Activated naive CD8-positive, alpha-beta T cell treated with anti-CD3 and anti-CD28 coated beads, Interleukin-2, amount 50 U/mL, for 24 hours (primary cell): ENCODE measurements at regions not wholly inside any gene's neighbourhood (a gene's known extent, or its start where the extent isn't known, plus 50 kb on each side); places are given as distances from the start of the nearest gene placed in this dataset.

Experiments
- ATAC-seq: fragments of 150-1000 bp; cut with Tn5 transposase; one replicate; pipeline ENCODE4 v1.10.0; 2021
- DNase-seq: peaks from one replicate; pipeline ENCODE4 v3.0.0; 2021
- H3K27ac Mint-ChIP-seq: one replicate; pipeline ENCODE4 v1.8.0; 2021; ENCODE audit warnings: mild to moderate bottlenecking, mixed read lengths
- H3K27me3 Mint-ChIP-seq: one replicate; pipeline ENCODE4 v1.8.0; 2021; ENCODE audit warnings: mixed read lengths
- H3K36me3 Mint-ChIP-seq: one replicate; pipeline ENCODE4 v1.8.0; 2021; ENCODE audit warnings: low read depth, mixed read lengths
- H3K4me1 Mint-ChIP-seq: one replicate; pipeline ENCODE4 v1.8.0; 2021; ENCODE audit warnings: mixed read lengths
- H3K4me3 Mint-ChIP-seq: one replicate; pipeline ENCODE4 v1.8.0; 2021; ENCODE audit warnings: mild to moderate bottlenecking, moderate library complexity, mixed read lengths
- H3K9me3 Mint-ChIP-seq: one replicate; pipeline ENCODE4 v1.8.0; 2021; ENCODE audit warnings: mixed read lengths

- Mint-ChIP-seq H3K9me3 (peaks cover 7% of the 10 kb centered on the region), H3K4me1 (no peaks in the 10 kb centered on the region), H3K27me3 (no peaks in the 10 kb centered on the region), H3K27ac (no peak overlapping the region), H3K36me3 (no peaks in the 10 kb centered on the region), H3K4me3 (no peak overlapping the region)
- DNase-seq (no peak), ATAC-seq (no peak)
Measured at GRCh38 chr5:15334551-15335266, 165.3 kb upstream of the FBXL7 start.

- H3K4me1 Mint-ChIP-seq: no peaks in the 10 kb centered on the region
- no peaks in the 10 kb centered on the region for H3K36me3 Mint-ChIP-seq
- peaks cover 7% of the 10 kb centered on the region for H3K9me3 Mint-ChIP-seq
- H3K27me3 Mint-ChIP-seq: no peaks in the 10 kb centered on the region
- no peak overlapping the region for H3K4me3 Mint-ChIP-seq
- DNase-seq: no peak
- no peak for ATAC-seq
- no peak overlapping the region for H3K27ac Mint-ChIP-seq
Measured at GRCh38 chr5:15333091-15333490, 166.9 kb upstream of the FBXL7 start.

- no peaks in the 10 kb centered on the region for H3K27me3 Mint-ChIP-seq
- no peak overlapping the region for H3K27ac Mint-ChIP-seq
- H3K4me1 Mint-ChIP-seq: no peaks in the 10 kb centered on the region
- no peak for ATAC-seq
- no peaks in the 10 kb centered on the region for H3K36me3 Mint-ChIP-seq
- peaks cover 8% of the 10 kb centered on the region for H3K9me3 Mint-ChIP-seq
- DNase-seq: no peak
- H3K4me3 Mint-ChIP-seq: no peak overlapping the region
Measured at GRCh38 chr5:15326932-15327331, 173.0 kb upstream of the FBXL7 start.

GRCh38 chr5:15326471-15326870 lies 173.5 kb upstream of the FBXL7 start:
- ATAC-seq: no peak

GRCh38 chr5:15322421-15322820 lies 177.6 kb upstream of the FBXL7 start:
- H3K9me3 Mint-ChIP-seq: peaks cover 8% of the 10 kb centered on the region
- no peak overlapping the region for H3K4me3 Mint-ChIP-seq
- no peaks in the 10 kb centered on the region for H3K27me3 Mint-ChIP-seq
- DNase-seq (no peak), ATAC-seq (no peak)
- H3K36me3 Mint-ChIP-seq: no peaks in the 10 kb centered on the region
- H3K4me1 Mint-ChIP-seq: no peaks in the 10 kb centered on the region
- no peak overlapping the region for H3K27ac Mint-ChIP-seq

More at GRCh38 chr5:15326471-15326870, 173.5 kb upstream of the FBXL7 start:
- H3K27ac Mint-ChIP-seq: no peak overlapping the region
- H3K9me3 Mint-ChIP-seq: peaks cover 8% of the 10 kb centered on the region
- H3K27me3 Mint-ChIP-seq: no peaks in the 10 kb centered on the region
- H3K4me1 Mint-ChIP-seq: no peaks in the 10 kb centered on the region
- H3K36me3 Mint-ChIP-seq: no peaks in the 10 kb centered on the region
- no peak for DNase-seq
- no peak overlapping the region for H3K4me3 Mint-ChIP-seq

GRCh38 chr5:15321776-15322175 lies 178.2 kb upstream of the FBXL7 start:
- Mint-ChIP-seq H3K36me3 (no peaks in the 10 kb centered on the region), H3K27me3 (no peaks in the 10 kb centered on the region), H3K9me3 (peaks cover 5% of the 10 kb centered on the region), H3K27ac (no peak overlapping the region), H3K4me1 (no peaks in the 10 kb centered on the region), H3K4me3 (no peak overlapping the region)
- ATAC-seq (no peak), DNase-seq (no peak)

GRCh38 chr5:15320871-15321270 lies 179.1 kb upstream of the FBXL7 start:
- Mint-ChIP-seq H3K4me1 (no peaks in the 10 kb centered on the region), H3K36me3 (no peaks in the 10 kb centered on the region), H3K4me3 (no peak overlapping the region), H3K27me3 (no peaks in the 10 kb centered on the region), H3K9me3 (no peaks in the 10 kb centered on the region), H3K27ac (no peak overlapping the region)
- ATAC-seq (no peak), DNase-seq (no peak)

GRCh38 chr5:15304914-15305834 lies 194.8 kb upstream of the FBXL7 start:
- ATAC-seq: no peak
- H3K4me3 Mint-ChIP-seq: no peak overlapping the region
- no peak overlapping the region for H3K27ac Mint-ChIP-seq

GRCh38 chr5:15304066-15304731 lies 195.8 kb upstream of the FBXL7 start:
- H3K36me3 Mint-ChIP-seq: no peaks in the 10 kb centered on the region
- H3K27me3 Mint-ChIP-seq: no peaks in the 10 kb centered on the region
- peaks cover 11% of the 10 kb centered on the region for H3K9me3 Mint-ChIP-seq
- ATAC-seq (no peak), DNase-seq (no peak)
- H3K4me3 Mint-ChIP-seq: no peak overlapping the region
- H3K4me1 Mint-ChIP-seq: no peaks in the 10 kb centered on the region
- no peak overlapping the region for H3K27ac Mint-ChIP-seq

More at GRCh38 chr5:15304914-15305834, 194.8 kb upstream of the FBXL7 start:
- DNase-seq: no peak
- no peaks in the 10 kb centered on the region for H3K36me3 Mint-ChIP-seq
- H3K9me3 Mint-ChIP-seq: peaks cover 11% of the 10 kb centered on the region
- no peaks in the 10 kb centered on the region for H3K27me3 Mint-ChIP-seq
- H3K4me1 Mint-ChIP-seq: no peaks in the 10 kb centered on the region

GRCh38 chr5:15300141-15300540 lies 199.8 kb upstream of the FBXL7 start:
- peaks cover 3% of the 10 kb centered on the region for H3K9me3 Mint-ChIP-seq
- H3K27ac Mint-ChIP-seq: no peak overlapping the region
- H3K4me1 Mint-ChIP-seq: no peaks in the 10 kb centered on the region
- H3K36me3 Mint-ChIP-seq: no peaks in the 10 kb centered on the region
- no peaks in the 10 kb centered on the region for H3K27me3 Mint-ChIP-seq
- ATAC-seq (no peak), DNase-seq (no peak)
- no peak overlapping the region for H3K4me3 Mint-ChIP-seq

- Mint-ChIP-seq H3K27ac (no peak overlapping the region), H3K27me3 (no peaks in the 10 kb centered on the region), H3K4me3 (no peak overlapping the region), H3K36me3 (no peaks in the 10 kb centered on the region), H3K9me3 (peaks cover 16% of the 10 kb centered on the region), H3K4me1 (no peaks in the 10 kb centered on the region)
- ATAC-seq (no peak), DNase-seq (no peak)
Measured at GRCh38 chr5:15290953-15291352, 209.0 kb upstream of the FBXL7 start.

GRCh38 chr5:15286650-15287049 lies 213.3 kb upstream of the FBXL7 start:
- H3K4me1 Mint-ChIP-seq: no peaks in the 10 kb centered on the region
- DNase-seq: no peak

GRCh38 chr5:15285901-15286583 lies 213.9 kb upstream of the FBXL7 start:
- Mint-ChIP-seq H3K9me3 (peaks cover 11% of the 10 kb centered on the region), H3K27ac (no peak overlapping the region), H3K27me3 (no peaks in the 10 kb centered on the region), H3K36me3 (no peaks in the 10 kb centered on the region), H3K4me3 (no peak overlapping the region), H3K4me1 (no peaks in the 10 kb centered on the region)
- ATAC-seq (no peak), DNase-seq (no peak)

More at GRCh38 chr5:15286650-15287049, 213.3 kb upstream of the FBXL7 start:
- H3K27ac Mint-ChIP-seq: no peak overlapping the region
- H3K4me3 Mint-ChIP-seq: no peak overlapping the region
- ATAC-seq: no peak
- no peaks in the 10 kb centered on the region for H3K27me3 Mint-ChIP-seq
- no peaks in the 10 kb centered on the region for H3K36me3 Mint-ChIP-seq
- H3K9me3 Mint-ChIP-seq: peaks cover 13% of the 10 kb centered on the region

- no peaks in the 10 kb centered on the region for H3K36me3 Mint-ChIP-seq
- no peak overlapping the region for H3K27ac Mint-ChIP-seq
- ATAC-seq (no peak), DNase-seq (no peak)
- no peak overlapping the region for H3K4me3 Mint-ChIP-seq
- peaks cover 9% of the 10 kb centered on the region for H3K9me3 Mint-ChIP-seq
- no peaks in the 10 kb centered on the region for H3K4me1 Mint-ChIP-seq
- no peaks in the 10 kb centered on the region for H3K27me3 Mint-ChIP-seq
Measured at GRCh38 chr5:15284706-15285105, 215.3 kb upstream of the FBXL7 start.
